ENCODE measurements at regions not wholly inside any gene's neighbourhood (a gene's known extent, or its start where the extent isn't known, plus 50 kb on each side); places are given as distances from the start of the nearest gene placed in this dataset.

GRCh38 chr17:31748881-31749280, 110.2 kb downstream of the COPRS start:
- Mint-ChIP-seq H3K4me3 (no peak overlapping the region), H3K9me3 (ENCODE audit: insufficient read depth) (no peaks in the 10 kb centered on the region), H3K27me3 (peaks cover 15% of the 10 kb centered on the region), H3K4me1 (no peaks in the 10 kb centered on the region), H3K27ac (no peak overlapping the region)
- Histone ChIP-seq H3K27me3 (replicated peaks in 1 of 4; ENCODE audit: control extremely low read depth in 1 of 4, control insufficient read depth in 3 of 4, insufficient read depth in 4 of 4, low read length in 3 of 4) (no peaks in the 10 kb centered on the region), H3K4me3 (ENCODE audit: control extremely low read depth in 1 of 5, extremely low read depth in 1 of 5, insufficient read depth in 1 of 5, low read depth in 2 of 5, low read length in 4 of 5) (no peak overlapping the region), H3K36me3 (replicated peaks in 1 of 2; ENCODE audit: control extremely low read depth in 1 of 2, control insufficient read depth in 1 of 2, extremely low read depth in 1 of 2, insufficient read depth in 2 of 2, low read length in 1 of 2) (no peaks in the 10 kb centered on the region), H3K79me2 (ENCODE audit: control insufficient read depth, insufficient read depth, low read length) (no peaks in the 10 kb centered on the region), H3K9ac (ENCODE audit: low read length) (no peak overlapping the region), H3K9me3 (ENCODE audit: control extremely low read depth in 1 of 3, control insufficient read depth in 2 of 3, insufficient read depth in 1 of 3, low read length in 2 of 3) (no peaks in the 10 kb centered on the region), H4K20me1 (ENCODE audit: control insufficient read depth, insufficient read depth, low read length, poor library complexity, severe bottlenecking) (no peaks in the 10 kb centered on the region), H3K4me2 (replicated peaks; ENCODE audit: low read depth, low read length, poor library complexity, severe bottlenecking) (no peak overlapping the region), H2AFZ (ENCODE audit: insufficient read depth, low read depth, low read length, poor library complexity, severe bottlenecking) (no peak overlapping the region), H3K27ac (ENCODE audit: low read length in 2 of 2) (no peak overlapping the region), H3K4me1 (ENCODE audit: control insufficient read depth in 2 of 2, insufficient read depth in 2 of 2, low read length in 2 of 2) (no peaks in the 10 kb centered on the region)
- DNase-seq: no peak
- POLR2A ChIA-PET: no interaction called here
- ATAC-seq (ENCODE audit: low read depth): no peak
- intact Hi-C loops (cut with micrococcal nuclease): no loop called here
- CTCF ChIA-PET: no interaction called here
- TF ChIP-seq, protein P1, sequence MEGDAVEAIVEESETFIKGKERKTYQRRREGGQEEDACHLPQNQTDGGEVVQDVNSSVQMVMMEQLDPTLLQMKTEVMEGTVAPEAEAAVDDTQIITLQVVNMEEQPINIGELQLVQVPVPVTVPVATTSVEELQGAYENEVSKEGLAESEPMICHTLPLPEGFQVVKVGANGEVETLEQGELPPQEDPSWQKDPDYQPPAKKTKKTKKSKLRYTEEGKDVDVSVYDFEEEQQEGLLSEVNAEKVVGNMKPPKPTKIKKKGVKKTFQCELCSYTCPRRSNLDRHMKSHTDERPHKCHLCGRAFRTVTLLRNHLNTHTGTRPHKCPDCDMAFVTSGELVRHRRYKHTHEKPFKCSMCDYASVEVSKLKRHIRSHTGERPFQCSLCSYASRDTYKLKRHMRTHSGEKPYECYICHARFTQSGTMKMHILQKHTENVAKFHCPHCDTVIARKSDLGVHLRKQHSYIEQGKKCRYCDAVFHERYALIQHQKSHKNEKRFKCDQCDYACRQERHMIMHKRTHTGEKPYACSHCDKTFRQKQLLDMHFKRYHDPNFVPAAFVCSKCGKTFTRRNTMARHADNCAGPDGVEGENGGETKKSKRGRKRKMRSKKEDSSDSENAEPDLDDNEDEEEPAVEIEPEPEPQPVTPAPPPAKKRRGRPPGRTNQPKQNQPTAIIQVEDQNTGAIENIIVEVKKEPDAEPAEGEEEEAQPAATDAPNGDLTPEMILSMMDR (IDR thresholded peaks at IDR 0.05): no peak
- TF ChIP-seq EZH2 (IDR thresholded peaks at IDR 0.05; ENCODE audit: borderline replicate concordance, insufficient read depth, low read depth, low read length, poor library complexity, severe bottlenecking): no peak
- 83% methylated on average over 2 of the region's 3 CpGs for WGBS (ENCODE audit: insufficient coverage)

DNA sequence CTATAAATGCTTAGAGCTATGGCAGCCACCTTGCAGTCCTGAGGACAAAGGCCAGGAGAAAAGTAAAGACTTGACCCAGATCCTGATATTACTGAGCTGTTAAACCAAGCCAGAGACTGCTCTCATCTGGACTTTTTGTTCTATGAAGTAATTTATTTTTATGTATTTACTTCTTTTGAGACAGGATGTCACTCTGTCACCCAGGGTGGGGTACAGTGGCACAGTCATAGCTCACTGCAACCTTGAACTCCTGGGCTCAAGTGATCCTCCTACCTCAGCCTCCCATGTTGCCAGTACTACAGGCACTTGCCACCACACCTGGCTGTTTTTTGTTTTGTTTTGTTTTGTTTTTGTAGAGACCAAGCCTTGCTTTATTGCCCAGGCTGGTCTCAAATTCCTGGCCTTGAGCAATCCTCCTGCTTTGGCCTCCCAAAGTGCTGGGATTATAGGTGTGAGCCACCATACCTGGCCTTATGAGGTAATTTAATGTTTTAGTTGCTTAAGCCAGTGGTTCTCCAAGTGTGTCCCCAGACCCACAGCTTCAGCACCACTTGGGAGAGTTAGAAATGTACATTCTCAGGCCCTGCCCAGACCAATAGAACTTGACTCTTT, 112.1 kb downstream of the COPRS start:
- no peak overlapping the region for H3K9ac ChIP-seq (ENCODE audit: low read length)
- no peaks in the 10 kb centered on the region for H3K79me2 ChIP-seq (ENCODE audit: control insufficient read depth, insufficient read depth, low read length)
- peaks cover 0 to 5% (median 0%) of the 10 kb centered on the region in 4 experiments for H3K27me3 ChIP-seq (replicated peaks in 1 of 4; ENCODE audit: control extremely low read depth in 1 of 4, control insufficient read depth in 3 of 4, insufficient read depth in 4 of 4, low read length in 3 of 4)
- ChIA-PET POLR2A (no interaction called here), CTCF (no interaction called here)
- H3K4me1 ChIP-seq (ENCODE audit: control insufficient read depth in 2 of 2, insufficient read depth in 2 of 2, low read length in 2 of 2): no peaks in the 10 kb centered on the region
- no peak for ATAC-seq (ENCODE audit: low read depth)
- no peak overlapping the region for H3K27ac Mint-ChIP-seq
- no peak overlapping the region for H3K27ac ChIP-seq (ENCODE audit: low read length in 2 of 2)
- no peak overlapping the region for H3K4me2 ChIP-seq (replicated peaks; ENCODE audit: low read depth, low read length, poor library complexity, severe bottlenecking)
- no peaks in the 10 kb centered on the region for H3K9me3 ChIP-seq (ENCODE audit: control extremely low read depth in 1 of 3, control insufficient read depth in 2 of 3, insufficient read depth in 1 of 3, low read length in 2 of 3)
- H3K27me3 Mint-ChIP-seq: peaks cover 32% of the 10 kb centered on the region
- no peak overlapping the region for H3K4me3 Mint-ChIP-seq
- no peaks in the 10 kb centered on the region for H4K20me1 ChIP-seq (ENCODE audit: control insufficient read depth, insufficient read depth, low read length, poor library complexity, severe bottlenecking)
- no peaks in the 10 kb centered on the region for H3K36me3 ChIP-seq (replicated peaks in 1 of 2; ENCODE audit: control extremely low read depth in 1 of 2, control insufficient read depth in 1 of 2, extremely low read depth in 1 of 2, insufficient read depth in 2 of 2, low read length in 1 of 2)
- intact Hi-C loops (cut with micrococcal nuclease): no loop called here
- TF ChIP-seq, protein P1 (IDR thresholded peaks at IDR 0.05): no peak
- TF ChIP-seq EZH2 (IDR thresholded peaks at IDR 0.05; ENCODE audit: borderline replicate concordance, insufficient read depth, low read depth, low read length, poor library complexity, severe bottlenecking): no peak
- peaks cover 2% of the 10 kb centered on the region for H3K4me1 Mint-ChIP-seq
- no peaks in the 10 kb centered on the region for H3K9me3 Mint-ChIP-seq (ENCODE audit: insufficient read depth)
- no peak overlapping the region for H3K4me3 ChIP-seq (ENCODE audit: control extremely low read depth in 1 of 5, extremely low read depth in 1 of 5, insufficient read depth in 1 of 5, low read depth in 2 of 5, low read length in 4 of 5)
- no peak overlapping the region for H2AFZ ChIP-seq (ENCODE audit: insufficient read depth, low read depth, low read length, poor library complexity, severe bottlenecking)
- DNase-seq: no peak
